Colonic mucosa (tissue), 4 donors: ENCODE measurements at regions not wholly inside any gene's neighbourhood (a gene's known extent, or its start where the extent isn't known, plus 50 kb on each side); places are given as distances from the start of the nearest gene placed in this dataset.
"Not testable (repeated sequence)": the region's sequence is repeated elsewhere in the genome, so short reads cannot be mapped to it uniquely, and the experiment has no call there.

ENCODE experiments used
- DNase-seq: peaks from one replicate; pipeline ENCODE4 v3.0.0-alpha.2; 2020
- H3K27ac ChIP-seq: fragments of 200-600 bp; one replicate; pipeline ENCODE4 v1.8.0; 2021
- H3K27me3 ChIP-seq: fragments of 200-600 bp; one replicate; pipeline ENCODE4 v1.8.0; 2021
- H3K36me3 ChIP-seq: fragments of 200-600 bp; one replicate; pipeline ENCODE4 v1.8.0; 2021
- H3K4me1 ChIP-seq: fragments of 200-600 bp; one replicate; pipeline ENCODE4 v1.8.0; 2021; ENCODE audit warnings: mild to moderate bottlenecking
- H3K4me3 ChIP-seq: fragments of 200-600 bp; one replicate; pipeline ENCODE4 v1.8.0; 2021
- H3K9ac ChIP-seq, 2 donors: one replicate each; pipeline ENCODE4 v1.7.0; 2013; ENCODE audit warnings: control low read depth in 2 of 2, low read depth in 2 of 2, low read length in 2 of 2
- H3K9me3 ChIP-seq: fragments of 200-600 bp; one replicate; pipeline ENCODE4 v1.8.0; 2021
- CTCF ChIP-seq: fragments of 200-600 bp; IDR thresholded peaks from one replicate; pipeline ENCODE4 v1.8.0; 2022; ENCODE audit warnings: antibody characterized with exemption, mild to moderate bottlenecking
- intact Hi-C: fragments of 100-400 bp; cut with DNase I; formaldehyde crosslinking; loops from one replicate; pipeline ENCODE4 v1.14.1; 2022
- donor health status: healthy.
- donor health status: DM: no; HTN: no; CAD: no.
- donor health status: DM: no; HTN: no; CAD: no.

- DNase-seq, result no peak
- TF ChIP-seq CTCF, result no peak
- Histone ChIP-seq H3K27me3 (no peaks in the 10 kb centered on the region), H3K36me3 (no peaks in the 10 kb centered on the region), H3K27ac (no peak overlapping the region), H3K9me3 (no peaks in the 10 kb centered on the region), H3K9ac (no peak overlapping the region), H3K4me3 (no peak overlapping the region), H3K4me1 (no peaks in the 10 kb centered on the region)
- intact Hi-C loops, result no loop called here
Observed at GRCh38 chr19:34089566-34089965, 82.7 kb upstream of the LSM14A start.

GRCh38 chr19:34094960-34095359 is 77.3 kb upstream of the LSM14A start:
- no peak for TF ChIP-seq CTCF
- H3K27me3 ChIP-seq, result no peaks in the 10 kb centered on the region
- H3K9me3 ChIP-seq, result no peaks in the 10 kb centered on the region
- no peak for DNase-seq
- H3K4me3 ChIP-seq, result no peak overlapping the region
- intact Hi-C loops, result no loop called here
- H3K4me1 ChIP-seq, result no peaks in the 10 kb centered on the region
- H3K36me3 ChIP-seq, result no peaks in the 10 kb centered on the region
- no peak overlapping the region for H3K27ac ChIP-seq
- no peak overlapping the region for H3K9ac ChIP-seq

- H3K9ac ChIP-seq, H3K27me3 ChIP-seq, intact Hi-C loops, H3K9me3 ChIP-seq, H3K27ac ChIP-seq, H3K4me3 ChIP-seq, H3K4me1 ChIP-seq, DNase-seq, H3K36me3 ChIP-seq: not testable (repeated sequence)
Observed at GRCh38 chr19:34095411-34095810, 76.9 kb upstream of the LSM14A start.

GRCh38 chr19:34096020-34096915 is 76.0 kb upstream of the LSM14A start:
- H3K36me3 ChIP-seq, result no peaks in the 10 kb centered on the region
- no peaks in the 10 kb centered on the region for H3K27me3 ChIP-seq
- DNase-seq, result no peak
- no peaks in the 10 kb centered on the region for H3K4me1 ChIP-seq
- H3K27ac ChIP-seq, result no peak overlapping the region
- H3K9me3 ChIP-seq, result no peaks in the 10 kb centered on the region
- H3K4me3 ChIP-seq, result no peak overlapping the region
- peak; percentile 52 for TF ChIP-seq CTCF
- H3K9ac ChIP-seq, result no peak overlapping the region
- intact Hi-C loops, result loop anchor here (2.0 kb wide), 1 partner anchor 319 kb away; no protein-coding TSS in a partner anchor

GRCh38 chr19:34104096-34104495 is 68.2 kb upstream of the LSM14A start:
- H3K27me3 ChIP-seq, result no peaks in the 10 kb centered on the region
- no peak for DNase-seq
- no peaks in the 10 kb centered on the region for H3K9me3 ChIP-seq

More at GRCh38 chr19:34104096-34104495, 68.2 kb upstream of the LSM14A start:
- Histone ChIP-seq H3K4me3 (no peak overlapping the region), H3K36me3 (no peaks in the 10 kb centered on the region), H3K4me1 (no peaks in the 10 kb centered on the region), H3K27ac (no peak overlapping the region), H3K9ac (no peak overlapping the region)
- no peak for TF ChIP-seq CTCF
- intact Hi-C loops, result no loop called here
